MM.1S (cell line): ENCODE measurements at regions not wholly inside any gene's neighbourhood (a gene's known extent, or its start where the extent isn't known, plus 50 kb on each side); places are given as distances from the start of the nearest gene placed in this dataset.

Experiments
- EZH2phosphoT487 ChIP-seq: fragments of 300-600 bp; sonication (generic); IDR thresholded peaks from 2 replicates; pipeline ENCODE4 v1.6.1; 2018; ENCODE audit warnings: antibody characterized with exemption, low read length
- TF ChIP-seq, protein P1 (sequence below): fragments of 300-600 bp; sonication (generic); IDR thresholded peaks from 2 replicates; pipeline ENCODE4 v1.5.1; 2016; ENCODE audit warnings: antibody characterized with exemption, low read length, mixed read lengths

DNA sequence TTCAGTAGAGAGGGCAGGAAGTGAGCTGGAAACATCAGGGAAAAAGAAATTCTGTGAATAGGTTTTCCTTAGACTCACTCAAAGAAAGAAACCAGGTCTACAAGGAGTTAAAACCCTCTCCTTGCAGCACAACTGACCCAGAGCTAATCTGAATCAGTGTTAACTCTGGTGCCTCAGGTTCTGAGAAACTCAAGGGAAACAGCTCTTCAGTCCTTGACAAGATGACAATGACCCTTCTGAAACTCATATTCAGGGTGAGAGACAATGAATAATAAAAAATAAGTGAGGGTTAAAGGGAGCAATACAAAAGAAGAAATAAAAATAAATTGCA is 903.6 kb downstream of the STPG2 start:
- TF ChIP-seq, protein P1, sequence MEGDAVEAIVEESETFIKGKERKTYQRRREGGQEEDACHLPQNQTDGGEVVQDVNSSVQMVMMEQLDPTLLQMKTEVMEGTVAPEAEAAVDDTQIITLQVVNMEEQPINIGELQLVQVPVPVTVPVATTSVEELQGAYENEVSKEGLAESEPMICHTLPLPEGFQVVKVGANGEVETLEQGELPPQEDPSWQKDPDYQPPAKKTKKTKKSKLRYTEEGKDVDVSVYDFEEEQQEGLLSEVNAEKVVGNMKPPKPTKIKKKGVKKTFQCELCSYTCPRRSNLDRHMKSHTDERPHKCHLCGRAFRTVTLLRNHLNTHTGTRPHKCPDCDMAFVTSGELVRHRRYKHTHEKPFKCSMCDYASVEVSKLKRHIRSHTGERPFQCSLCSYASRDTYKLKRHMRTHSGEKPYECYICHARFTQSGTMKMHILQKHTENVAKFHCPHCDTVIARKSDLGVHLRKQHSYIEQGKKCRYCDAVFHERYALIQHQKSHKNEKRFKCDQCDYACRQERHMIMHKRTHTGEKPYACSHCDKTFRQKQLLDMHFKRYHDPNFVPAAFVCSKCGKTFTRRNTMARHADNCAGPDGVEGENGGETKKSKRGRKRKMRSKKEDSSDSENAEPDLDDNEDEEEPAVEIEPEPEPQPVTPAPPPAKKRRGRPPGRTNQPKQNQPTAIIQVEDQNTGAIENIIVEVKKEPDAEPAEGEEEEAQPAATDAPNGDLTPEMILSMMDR, result no peak
- no peak for TF ChIP-seq EZH2phosphoT487
